ENCODE measurements at regions not wholly inside any gene's neighbourhood (a gene's known extent, or its start where the extent isn't known, plus 50 kb on each side); places are given as distances from the start of the nearest gene placed in this dataset.

DNA sequence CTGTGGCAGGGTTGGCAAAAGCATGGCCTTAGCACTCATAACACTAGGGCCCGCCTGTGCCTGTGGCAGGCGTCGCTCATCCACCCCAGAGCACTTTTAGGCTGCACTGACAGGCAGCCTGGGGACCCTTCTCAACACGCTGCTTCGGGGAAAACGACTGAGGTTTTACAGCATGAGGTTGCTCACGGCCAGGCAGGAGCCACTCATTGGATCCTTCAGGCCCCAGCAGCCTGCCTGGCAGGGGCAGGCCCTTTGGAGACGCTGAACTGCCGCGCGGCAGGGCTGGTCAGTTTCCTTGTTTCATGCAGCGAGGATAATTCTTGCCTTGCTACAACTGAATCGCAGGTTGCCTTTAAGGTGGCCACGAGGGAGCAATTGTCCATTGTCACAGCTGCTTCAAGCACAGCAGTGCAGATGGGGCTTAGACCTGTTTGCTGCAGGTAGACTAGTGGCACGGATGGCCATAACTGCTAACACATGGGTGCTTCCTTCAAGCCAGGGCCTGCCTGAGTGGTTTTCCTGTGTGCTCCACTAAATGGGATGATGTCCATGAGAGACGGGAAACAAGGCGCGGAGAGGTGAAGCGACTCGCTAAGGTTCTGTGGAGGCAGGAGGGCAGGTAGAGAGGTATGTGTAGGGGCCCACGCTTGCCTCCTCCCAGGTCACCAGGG lies 49.9 kb upstream of the HS6ST1 start:
- DNase-seq (ENCODE audit: low read depth): no peak

DNA sequence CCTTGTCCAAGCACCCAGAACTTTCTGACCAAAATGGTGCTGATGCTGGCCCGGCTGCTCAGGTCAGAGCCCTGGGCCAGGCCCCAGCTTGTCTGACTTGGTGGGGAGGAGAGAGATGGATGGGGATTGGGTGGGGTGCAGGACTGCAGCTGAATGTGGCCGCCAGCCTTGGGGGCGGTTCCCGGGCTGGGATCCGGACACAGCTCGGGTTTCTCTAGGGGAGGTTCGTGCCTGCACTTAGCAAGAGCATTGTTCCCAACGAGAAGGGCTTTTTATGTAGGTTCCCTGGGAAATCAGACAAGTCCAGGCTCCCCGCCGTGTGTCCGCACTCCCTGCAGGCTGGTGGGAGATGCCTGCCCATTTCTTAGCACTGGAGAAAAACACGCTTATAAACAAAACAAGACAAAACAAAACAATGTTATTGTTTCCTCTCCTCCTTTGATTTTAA lies 50.5 kb upstream of the HS6ST1 start:
- DNase-seq (ENCODE audit: low read depth): no peak

DNA sequence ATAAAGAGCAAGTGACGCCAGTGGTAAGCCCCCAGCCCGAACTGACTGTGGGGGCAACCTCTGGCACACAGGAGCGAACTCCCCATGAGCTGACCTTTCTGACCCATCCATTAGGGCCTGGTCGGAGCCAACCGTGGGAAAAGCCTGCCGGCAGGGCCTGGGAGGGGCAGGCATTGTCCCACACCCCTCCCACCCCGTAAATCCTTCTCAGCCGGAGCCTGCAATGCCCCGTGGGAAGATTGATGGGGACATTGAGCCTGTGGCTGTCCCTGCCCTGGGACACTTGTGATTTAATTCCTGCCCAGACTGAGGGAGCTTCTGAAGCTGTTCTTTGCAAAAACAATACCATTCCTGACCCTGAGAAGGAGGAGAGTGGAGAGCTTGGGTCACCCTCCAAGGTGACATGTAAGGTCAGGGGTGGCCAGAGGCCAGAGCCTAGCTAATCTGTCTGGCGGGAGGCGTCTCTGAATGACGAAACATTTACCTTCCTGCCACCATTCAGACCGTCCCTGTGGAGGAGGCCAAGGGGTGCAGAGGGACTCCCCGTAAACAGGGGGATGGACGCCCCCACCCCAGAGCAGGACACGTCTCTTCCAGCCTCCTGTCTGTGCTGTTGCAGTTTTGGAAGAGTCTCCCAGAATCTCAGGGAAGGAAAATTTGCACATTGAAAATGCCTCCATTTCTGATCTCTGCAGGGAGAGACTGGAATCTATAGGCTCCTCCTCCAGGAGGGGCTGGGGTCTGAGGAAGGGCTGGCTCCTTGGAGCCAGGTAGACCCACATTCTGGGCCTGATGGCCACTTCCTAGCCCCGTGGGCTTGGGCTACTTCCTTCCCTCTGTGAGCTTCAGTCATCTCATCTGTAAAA lies 51.2 kb upstream of the HS6ST1 start:
- no peak for DNase-seq (ENCODE audit: low read depth)

DNA sequence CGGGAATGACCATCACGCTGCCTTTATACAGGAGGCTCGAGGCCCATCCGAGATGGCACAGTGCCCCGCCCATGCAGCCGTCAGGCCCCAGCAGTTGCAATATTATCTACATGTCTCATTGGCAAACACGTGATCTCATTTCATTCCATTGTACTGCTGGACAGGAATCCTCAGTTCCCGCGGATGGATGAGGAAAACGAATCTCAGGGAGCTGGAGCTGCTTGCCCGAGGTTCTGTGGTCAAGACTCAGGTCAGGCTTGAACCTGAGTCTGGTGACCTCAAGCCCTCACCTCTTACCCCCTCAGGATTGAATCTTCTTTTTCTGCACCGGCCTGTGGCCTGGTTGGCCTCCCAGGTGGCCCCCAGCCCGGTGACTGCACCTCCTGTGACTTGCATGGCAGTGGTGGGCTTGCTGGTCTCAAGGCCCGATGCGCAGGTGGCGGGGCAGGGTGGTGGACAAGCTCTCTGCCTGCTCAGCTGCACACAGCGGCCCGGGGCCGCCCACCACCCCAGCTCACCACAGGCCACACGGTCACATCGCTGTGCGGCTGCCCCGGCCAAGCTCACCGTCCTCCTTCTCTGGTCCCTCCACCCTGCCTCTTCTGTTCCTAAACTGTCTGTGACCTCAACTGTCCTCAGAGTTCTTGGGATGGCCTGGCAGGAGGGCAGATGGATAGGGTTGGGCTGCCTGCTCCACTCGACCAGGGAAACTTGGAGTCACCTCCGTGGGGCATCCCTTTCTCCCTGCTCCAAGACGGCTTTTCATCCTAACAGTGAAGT lies 52.0 kb upstream of the HS6ST1 start:
- no peak for DNase-seq (ENCODE audit: low read depth)

DNA sequence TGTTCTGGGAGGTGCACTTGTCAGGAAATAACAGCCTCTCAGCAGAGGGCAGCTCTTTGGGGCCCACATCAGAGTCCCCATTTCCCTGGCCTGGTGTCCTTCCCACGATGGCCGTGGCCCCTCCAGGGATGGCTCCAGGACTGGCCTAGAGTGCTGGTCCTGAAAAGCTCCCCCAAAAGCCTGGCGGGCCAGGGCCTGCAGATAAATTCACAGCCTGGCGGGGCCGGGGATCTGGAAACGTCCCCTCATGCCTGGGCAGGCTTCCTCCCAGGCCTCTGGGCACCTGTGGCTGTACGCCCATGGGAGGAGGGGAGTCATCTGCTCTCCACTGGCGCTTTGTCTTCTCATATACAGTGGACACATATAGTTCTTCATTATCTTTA lies 52.6 kb upstream of the HS6ST1 start:
- no peak for DNase-seq (ENCODE audit: low read depth)

DNA sequence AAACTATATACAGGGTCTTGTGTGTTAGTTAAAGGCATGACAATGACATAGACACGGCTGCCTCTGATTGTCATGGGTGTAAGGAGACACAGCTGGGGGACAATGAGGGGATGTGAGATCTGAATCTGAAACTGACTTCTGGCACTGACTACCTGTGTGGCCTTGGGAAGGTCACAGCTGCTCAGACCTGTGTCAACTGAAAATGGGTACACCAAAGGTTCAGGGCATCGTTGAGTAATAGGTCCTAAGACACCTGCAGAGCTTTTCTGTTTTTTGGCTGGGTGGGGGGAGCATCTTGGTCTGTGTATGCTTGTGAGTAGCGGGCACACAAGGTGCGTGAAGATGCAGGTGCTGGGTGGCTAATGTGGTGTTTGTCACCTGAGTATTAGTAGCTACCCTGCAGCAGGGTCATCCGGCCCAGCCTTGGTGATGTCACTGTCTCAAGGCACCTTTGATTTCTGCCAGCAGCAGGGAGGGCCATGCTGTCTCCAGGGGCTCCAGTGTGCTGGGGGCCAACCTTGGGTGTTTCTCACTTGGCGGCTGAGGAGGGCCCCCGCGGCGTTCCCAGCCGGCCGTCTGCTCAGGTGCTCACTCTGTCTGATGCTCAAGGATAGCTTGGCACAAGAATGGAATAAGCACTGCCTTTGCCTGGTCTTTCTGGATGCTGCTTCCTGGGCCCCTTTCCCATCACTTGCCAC lies 53.1 kb upstream of the HS6ST1 start:
- DNase-seq (ENCODE audit: low read depth): no peak

DNA sequence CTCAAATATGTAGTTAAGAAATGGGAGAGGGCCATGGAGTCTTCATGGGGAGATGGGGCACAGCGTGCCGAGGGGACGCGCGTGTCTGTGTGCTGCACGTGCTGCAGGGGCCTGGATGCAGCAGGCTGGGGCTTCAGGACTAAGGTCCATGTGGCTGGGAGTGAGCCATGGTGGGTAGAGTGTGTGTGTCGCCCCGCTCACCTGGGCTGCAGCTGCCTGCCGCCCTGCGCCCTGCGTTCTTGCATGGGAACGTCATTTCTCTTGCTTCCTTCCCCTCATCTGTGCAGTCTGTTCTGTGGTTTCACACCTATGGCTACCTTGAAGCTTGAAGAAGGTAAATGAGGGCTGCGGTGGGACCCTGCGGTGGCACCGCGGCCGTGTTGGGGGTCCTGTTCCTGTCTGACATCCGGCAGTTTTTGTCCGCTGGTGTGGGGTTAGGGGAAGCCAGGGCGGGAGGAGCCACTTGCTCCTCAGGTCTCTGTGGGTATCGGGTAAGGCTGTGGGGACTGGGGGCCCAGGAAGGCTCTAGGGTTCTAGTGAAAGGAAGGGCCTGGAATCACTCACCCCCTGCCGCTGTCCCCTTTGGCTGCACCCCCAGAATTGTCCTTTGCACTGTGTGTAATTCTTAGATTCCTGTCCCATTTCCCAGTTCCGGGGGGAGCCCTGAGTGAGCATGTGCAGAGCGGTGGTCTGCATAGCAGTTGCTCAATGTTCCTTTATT lies 54.1 kb upstream of the HS6ST1 start:
- DNase-seq (ENCODE audit: low read depth): no peak

DNA sequence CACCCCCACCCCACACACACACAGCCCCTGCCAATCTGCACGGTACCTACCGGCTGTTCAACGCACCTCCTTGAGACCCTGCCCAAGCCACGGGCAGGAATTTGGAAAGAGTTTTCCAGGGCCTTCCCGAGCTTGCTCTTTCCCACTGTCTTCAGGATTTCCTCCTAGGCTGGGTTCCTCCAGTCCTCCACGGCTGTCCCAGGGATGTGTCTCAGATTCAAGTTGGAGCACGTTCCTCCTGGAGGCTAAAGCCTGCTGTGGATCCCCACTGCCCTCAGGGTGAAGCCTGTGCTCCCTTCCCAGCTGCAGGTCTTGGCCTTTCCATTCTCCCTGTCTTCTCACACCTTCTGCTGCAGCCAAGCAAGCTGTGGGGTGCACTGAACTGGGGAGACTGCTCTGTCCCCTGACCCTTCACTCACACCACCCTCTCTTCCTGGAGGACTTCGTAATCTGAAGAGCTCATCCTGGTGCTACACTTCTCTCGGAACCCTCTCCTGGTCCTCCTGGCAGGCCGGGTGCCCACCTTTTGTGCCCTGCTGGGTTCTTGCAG lies 54.9 kb upstream of the HS6ST1 start:
- no peak for DNase-seq (ENCODE audit: low read depth)

DNA sequence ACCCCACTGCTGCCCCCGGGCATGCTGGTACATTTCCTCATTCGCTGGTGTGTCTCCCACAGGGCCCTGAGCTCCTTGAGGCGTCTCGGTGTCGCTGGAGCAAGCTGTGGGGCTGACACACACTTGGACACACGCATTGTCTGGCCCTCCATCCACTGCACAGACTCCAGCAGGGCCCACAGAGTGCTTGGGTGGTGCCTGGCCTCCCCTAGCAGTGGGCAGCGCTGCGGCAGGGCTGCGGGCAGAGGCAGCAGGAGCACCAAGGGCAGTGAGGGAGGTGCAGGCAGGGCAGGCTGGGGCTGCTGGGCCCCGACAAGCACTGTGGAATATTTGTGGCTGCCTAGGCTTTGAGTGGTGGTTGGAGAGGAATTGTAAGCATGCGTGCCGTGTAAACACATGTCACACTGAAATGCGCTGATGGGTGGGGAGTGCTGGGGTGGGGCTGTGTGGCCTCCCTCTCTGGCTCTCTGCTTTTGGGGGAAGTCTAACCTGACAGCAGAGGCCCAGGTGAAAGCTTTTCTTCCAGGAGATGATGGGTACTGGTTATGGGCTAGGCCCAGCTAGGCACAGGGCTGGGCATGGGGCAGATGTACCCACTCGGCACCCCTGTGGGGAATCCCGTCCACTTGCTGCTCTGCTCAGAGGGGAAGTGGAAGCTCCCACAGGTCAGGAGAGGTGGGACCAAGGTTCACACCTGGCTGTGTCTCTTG lies 55.5 kb upstream of the HS6ST1 start:
- DNase-seq (ENCODE audit: low read depth): peak; percentile 61

DNA sequence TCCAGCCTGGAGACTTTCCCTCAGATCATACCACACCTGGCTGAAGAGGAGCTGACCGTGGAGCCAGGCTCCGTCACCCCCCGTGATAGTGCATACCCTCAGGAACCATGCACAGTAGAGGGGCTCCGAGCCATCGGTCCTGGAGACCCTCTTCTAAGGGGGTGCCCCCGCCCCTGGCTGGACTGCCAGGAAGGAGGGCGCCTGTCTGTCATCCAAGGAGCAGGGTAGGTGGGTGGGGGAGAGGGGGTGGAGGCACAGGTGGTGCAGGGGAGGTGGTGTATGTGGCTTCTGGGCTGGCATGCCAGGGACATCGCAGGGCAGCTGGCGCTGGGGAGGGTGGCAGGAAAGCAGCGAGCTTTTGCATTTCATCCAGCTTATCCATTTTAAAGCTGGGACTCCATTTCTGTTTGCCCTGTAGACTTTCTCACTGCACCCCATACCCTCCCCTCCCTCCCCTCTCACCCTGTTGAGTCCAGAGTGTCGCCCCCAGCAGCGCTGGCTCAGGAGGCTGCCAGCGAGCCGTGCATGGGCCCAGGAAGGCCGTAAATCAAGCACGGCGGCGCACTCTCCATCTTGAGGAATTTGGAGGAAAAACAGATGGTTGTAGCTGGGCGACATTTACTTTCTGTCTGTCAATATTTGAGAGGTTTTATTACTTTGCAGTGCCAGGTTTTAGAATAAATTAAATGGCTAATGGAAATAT lies 56.2 kb upstream of the HS6ST1 start:
- DNase-seq (ENCODE audit: low read depth): no peak

DNA sequence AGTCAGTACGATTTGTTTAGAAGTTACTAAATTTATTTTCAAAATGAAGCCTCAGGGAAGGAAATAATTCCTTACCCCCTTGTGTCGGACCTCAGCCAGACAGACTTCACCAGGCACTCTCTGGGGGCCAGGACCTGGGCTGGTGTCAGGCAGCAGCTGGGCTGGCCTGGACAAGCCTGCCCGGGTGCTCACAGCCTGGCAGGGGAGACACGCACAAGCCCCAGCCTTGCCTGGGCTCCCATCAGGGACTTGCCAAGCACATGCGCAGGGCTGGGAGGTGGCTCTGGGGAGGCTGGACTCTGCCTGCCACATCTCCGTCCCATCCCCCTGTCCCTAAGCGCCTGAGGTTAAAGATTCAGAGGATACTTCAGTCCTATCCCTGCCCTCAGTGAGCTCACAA lies 56.8 kb upstream of the HS6ST1 start:
- DNase-seq (ENCODE audit: low read depth): no peak

DNA sequence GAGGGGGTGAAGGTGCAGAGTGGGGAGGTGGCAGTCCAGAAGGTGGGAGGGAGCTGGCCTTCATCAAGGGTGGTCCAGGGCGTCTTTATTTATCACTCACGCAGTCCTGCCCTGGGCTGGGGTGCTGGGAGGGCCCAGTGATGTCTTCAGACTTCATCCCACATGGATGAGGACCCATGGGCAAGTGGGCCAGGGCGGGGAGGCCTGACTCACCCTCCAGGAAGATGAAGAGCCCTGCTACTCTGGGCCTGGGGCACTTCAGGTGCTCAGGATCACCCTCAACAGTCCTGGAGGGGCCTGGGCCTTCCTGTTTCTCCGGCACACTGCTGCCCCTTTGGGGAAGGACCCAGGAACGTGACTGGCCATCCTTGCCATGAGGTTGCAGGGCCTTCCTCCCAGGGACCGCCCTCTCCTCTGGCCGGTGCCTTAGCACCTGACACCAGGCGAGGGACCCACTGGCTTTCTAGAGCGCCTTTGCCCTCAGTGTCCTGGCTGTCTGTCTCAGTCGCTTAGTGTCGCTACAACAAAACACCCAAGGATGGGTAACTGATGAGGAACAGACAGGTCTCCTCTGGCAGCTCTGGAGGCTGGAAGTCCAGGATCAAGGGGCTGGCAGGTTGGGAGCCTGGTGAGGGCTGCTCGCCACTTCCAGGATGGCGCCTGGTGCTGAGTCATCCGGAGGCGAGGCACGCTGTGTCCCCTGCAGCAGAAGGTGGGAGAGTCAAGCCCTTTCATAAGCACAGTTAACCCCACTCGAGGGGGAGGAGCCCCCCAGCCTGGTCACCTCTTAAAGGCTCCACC lies 57.8 kb upstream of the HS6ST1 start:
- no peak for DNase-seq (ENCODE audit: low read depth)

DNA sequence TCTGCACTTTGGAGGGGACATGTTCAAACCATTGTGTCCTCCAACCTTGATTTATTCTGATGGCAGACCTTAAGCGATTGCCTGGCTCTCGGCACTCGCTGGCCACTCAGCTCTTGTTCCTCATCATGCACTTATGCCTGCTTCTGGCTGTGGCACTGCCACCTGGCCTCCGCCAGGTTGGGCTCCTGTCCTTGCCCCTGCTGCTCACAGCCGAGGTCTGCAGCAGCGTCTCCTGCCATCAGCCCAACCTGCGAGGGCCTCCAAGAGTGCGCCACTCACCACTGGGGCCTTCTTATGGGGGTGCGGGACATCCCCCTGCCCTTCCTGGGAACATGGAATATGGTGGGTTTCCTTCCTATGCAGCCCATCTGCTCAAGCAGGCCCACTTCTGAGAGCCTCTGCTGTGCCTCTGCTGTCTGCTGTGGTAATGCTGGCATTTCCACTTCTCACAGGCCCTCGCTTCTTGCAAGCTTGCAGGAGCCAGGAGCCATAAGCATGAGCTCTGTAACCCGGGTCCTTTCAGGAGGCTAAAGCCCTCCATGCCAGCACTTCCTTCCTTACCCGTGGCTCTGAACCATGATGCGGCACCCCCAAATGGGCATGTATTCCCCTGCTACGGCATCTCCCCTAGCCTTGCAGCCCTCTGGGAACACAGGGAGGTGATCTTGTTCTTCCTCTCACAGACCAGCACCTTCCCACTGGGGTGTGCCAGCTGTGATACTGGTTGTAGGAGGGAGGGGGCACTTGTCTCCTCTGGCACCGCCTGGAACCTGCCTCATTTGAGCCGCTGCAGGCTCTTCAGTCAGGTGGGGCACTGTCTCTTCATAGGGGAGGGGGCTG lies 58.6 kb upstream of the HS6ST1 start:
- DNase-seq (ENCODE audit: low read depth): no peak

DNA sequence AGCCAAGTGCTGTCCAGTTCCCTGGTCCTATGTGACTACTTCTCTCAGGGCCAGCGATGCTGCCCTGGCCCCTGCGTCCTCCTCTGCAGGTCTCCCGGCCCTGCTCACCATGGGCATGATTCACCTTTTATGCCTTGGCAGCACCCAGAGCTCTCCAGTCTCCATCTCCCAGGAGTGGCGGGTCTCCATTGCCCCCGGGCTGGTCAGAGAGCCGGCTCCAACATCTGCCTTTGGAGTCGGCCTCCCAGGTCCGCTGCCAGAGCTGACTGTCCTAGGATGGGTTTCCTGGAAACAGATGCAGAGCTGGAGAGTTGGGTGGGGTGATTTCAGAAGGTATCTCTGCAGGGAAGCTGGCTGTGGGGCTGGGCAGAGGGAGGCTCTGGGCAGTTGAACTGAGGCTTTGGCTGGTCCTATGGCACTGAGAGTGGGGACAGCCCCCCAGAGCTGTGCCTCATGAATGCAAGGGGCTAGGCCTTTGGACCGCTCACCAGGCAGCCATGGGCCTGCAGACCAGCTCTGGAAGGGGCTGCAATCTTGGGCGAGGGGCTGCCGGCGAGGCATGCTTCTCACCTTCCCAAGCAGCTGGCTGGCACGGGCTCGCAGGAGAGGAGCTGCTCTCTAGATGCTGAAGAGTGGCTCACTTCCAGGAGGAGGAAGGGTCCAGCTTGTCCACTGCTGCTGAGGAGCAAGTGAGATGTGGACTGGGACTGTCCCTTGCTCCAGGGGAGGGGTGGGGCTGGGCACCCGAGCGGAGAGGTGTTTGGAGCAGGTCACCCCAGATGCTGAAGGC lies 59.8 kb upstream of the HS6ST1 start:
- no peak for DNase-seq (ENCODE audit: low read depth)

DNA sequence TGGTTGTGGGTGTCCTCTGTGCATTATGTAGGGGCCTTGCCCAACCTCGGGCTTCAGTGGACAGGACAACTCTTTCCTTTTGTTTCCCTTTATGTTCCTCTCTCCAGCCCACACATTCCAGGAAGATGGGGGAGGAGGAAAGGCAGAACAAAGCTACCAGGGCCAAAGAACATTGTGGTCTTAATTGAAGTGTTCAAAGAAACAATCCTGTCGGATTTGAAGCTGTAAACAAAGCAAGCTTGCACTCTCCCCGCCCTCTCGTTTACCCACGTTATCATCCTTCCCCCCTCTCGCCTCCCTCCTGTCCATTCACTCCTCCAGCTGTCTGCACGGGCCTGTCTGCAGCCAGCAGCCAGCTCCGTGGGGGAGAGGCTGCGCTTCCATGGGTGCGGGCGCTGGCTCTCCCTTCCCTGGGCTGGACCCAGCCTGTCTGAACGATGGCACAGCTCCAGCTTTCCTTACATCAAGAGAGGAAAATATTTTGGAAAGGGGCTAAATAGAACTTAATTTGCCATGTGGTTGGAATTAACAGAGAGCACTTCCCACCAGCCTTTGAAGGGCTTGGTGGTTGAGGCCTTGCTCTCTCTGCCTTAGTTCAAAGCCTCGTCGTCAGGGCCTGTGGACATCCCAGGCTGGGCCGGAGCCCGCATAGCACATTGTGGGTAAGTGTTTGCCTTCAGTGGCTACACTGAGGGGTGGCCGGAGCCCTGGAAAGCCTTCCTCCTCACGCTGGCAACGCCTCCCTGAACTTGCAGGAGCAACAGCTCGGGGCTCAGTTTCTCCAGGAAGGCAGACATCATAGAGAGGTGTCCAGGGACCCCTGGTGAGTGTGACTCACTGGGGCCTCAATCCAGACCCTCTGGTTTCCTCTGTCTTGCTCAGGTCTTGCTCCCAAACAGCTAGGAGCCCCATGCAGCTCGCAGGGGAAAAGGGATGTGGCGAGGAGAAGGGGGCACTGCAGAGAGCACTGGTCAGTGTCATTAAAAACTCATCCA lies 60.6 kb upstream of the HS6ST1 start:
- no peak for DNase-seq (ENCODE audit: low read depth)

Measured in non-pigmented ciliary epithelial cell (primary cell).